GM12873 (cell line): ENCODE measurements at regions not wholly inside any gene's neighbourhood (a gene's known extent, or its start where the extent isn't known, plus 50 kb on each side); places are given as distances from the start of the nearest gene placed in this dataset.

Source experiments
- CTCF ChIP-seq: IDR thresholded peaks from 2 replicates; pipeline ENCODE4 v1.5.1; 2012; ENCODE audit warnings: low read depth, mild to moderate bottlenecking, moderate library complexity, low read length, control low read depth; ENCODE audit not compliant: insufficient read depth; ENCODE audit errors: missing control alignments

- TF ChIP-seq CTCF, result no peak
These were observed 588.9 kb upstream of the TLE4 start for GRCh38 chr9:78982849-78983248.

- no peak for TF ChIP-seq CTCF
These were observed 586.6 kb upstream of the TLE4 start for GRCh38 chr9:78985084-78985738.

GRCh38 chr9:78986446-78986845 lies 585.3 kb upstream of the TLE4 start:
- no peak for TF ChIP-seq CTCF

GRCh38 chr9:78989031-78989658 lies 582.6 kb upstream of the TLE4 start:
- TF ChIP-seq CTCF, result no peak

- no peak for TF ChIP-seq CTCF
These were observed 577.3 kb upstream of the TLE4 start for GRCh38 chr9:78994471-78994870.

- no peak for TF ChIP-seq CTCF
These were observed 574.5 kb upstream of the TLE4 start for GRCh38 chr9:78997296-78997695.

GRCh38 chr9:79000230-79001002 lies 571.3 kb upstream of the TLE4 start:
- TF ChIP-seq CTCF, result no peak
